ENCODE measurements at regions not wholly inside any gene's neighbourhood (a gene's known extent, or its start where the extent isn't known, plus 50 kb on each side); places are given as distances from the start of the nearest gene placed in this dataset.

DNA sequence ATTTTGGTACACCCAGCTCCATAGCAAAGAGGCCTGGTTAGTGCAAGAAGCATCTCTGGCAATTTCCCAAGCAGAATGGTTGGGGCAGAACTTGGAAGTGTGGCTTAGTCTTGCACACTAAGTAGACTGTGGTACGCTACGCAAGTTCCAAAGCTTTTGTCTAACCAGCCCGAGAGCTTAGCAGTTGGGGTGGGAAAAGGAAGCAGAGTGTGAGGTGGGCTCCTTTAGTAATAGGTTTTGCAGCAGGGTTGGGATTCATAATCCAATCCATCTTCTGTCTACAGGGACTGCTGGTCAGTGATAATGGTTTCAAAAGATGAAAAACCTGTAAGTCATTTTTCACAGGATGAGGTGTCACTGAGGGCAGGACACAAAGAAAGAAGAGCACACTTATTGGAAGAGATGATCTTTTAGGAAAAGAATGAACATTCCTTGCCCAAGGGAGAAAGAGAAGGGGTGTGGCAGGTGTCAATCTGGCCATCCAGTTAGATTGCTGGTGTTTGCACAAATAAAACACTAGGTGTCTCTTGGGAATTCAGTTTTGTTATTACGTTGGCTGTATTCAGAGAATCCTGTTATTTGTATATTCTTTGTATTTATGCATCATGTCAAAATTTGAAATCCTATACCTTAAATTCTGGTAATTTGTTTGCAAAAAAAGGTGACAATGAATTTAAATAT lies 244.3 kb downstream of the GPAT3 start:
- ChIA-PET CTCF (no interaction called here), POLR2A (ENCODE audit: unreplicated experiment) (no interaction called here)
- no peaks in the 10 kb centered on the region for H3K4me1 ChIP-seq (replicated peaks; ENCODE audit: insufficient read depth)
- no peaks in the 10 kb centered on the region for H3F3A ChIP-seq (ENCODE audit: insufficient read depth, low read depth)
- no peaks in the 10 kb centered on the region for H3K36me3 ChIP-seq (ENCODE audit: low read depth)
- no peaks in the 10 kb centered on the region for H3K27me3 ChIP-seq (ENCODE audit: insufficient read depth, low read depth)
- no peak overlapping the region for H3K4me2 ChIP-seq
- no peaks in the 10 kb centered on the region for H3K79me2 ChIP-seq (ENCODE audit: low read depth)
- intact Hi-C loops (cut with micrococcal nuclease; ENCODE audit: unreplicated experiment), result no loop called here
- H4K20me1 ChIP-seq (ENCODE audit: insufficient read depth), result no peaks in the 10 kb centered on the region
- H2AFZ ChIP-seq, result no peak overlapping the region
- TF ChIP-seq, protein P1, sequence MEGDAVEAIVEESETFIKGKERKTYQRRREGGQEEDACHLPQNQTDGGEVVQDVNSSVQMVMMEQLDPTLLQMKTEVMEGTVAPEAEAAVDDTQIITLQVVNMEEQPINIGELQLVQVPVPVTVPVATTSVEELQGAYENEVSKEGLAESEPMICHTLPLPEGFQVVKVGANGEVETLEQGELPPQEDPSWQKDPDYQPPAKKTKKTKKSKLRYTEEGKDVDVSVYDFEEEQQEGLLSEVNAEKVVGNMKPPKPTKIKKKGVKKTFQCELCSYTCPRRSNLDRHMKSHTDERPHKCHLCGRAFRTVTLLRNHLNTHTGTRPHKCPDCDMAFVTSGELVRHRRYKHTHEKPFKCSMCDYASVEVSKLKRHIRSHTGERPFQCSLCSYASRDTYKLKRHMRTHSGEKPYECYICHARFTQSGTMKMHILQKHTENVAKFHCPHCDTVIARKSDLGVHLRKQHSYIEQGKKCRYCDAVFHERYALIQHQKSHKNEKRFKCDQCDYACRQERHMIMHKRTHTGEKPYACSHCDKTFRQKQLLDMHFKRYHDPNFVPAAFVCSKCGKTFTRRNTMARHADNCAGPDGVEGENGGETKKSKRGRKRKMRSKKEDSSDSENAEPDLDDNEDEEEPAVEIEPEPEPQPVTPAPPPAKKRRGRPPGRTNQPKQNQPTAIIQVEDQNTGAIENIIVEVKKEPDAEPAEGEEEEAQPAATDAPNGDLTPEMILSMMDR (conservative IDR thresholded peaks at IDR 0.05), result no peak
- TF ChIP-seq EZH2 (IDR thresholded peaks at IDR 0.05; ENCODE audit: low read depth), result no peak
- no TSS peak for BruUV-seq (replicated peaks)
- no peak overlapping the region for H3K4me3 ChIP-seq
- H3K27ac ChIP-seq, result no peak overlapping the region
- no peak for DNase-seq
- H3K9me2 ChIP-seq (ENCODE audit: insufficient read depth), result no peaks in the 10 kb centered on the region
- H3K9me3 ChIP-seq (ENCODE audit: insufficient read depth, low read depth), result no peaks in the 10 kb centered on the region

DNA sequence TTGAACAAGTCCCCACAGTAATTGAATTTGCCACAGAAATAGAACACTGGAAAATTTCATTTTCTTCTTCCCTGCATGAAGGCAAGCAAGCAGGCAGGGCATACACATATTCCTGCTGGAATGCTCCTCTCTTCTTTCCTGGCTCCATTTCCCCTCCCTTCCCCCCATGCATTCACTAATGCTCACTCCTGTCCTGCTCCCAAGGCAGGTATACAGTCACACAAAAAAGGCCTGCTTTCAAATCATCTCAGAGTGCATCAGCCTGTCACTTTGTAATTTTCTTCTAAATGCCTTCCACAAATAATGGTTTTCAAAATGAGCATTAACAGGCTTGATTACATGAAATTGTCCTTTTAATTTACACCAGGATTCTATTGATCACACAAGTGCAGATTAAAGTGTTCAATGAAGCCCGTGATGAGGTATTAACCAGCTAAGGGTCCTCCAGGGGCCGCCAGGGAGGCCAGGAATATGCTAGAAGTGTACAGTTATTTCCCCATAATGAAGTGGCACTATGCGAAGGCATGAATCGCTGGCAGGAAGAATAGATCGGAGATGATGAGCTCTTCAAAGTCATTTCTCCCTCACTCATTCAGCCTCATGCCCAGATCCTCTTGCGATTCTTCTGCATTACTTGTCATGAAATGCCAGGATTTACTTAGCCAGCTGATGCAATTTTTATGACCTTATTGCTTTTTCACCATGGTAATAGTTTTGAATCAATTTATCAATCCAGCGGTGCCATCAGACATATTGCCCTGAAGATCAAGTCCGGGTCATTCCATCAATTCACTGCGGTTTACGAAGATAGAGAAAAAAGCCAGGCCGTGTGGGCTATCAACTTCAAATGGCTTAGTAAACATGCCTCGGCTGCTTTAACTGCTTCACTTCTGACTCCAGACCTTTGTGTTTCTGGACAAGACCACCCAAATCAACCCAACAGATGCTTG lies 243.5 kb downstream of the GPAT3 start:
- intact Hi-C loops (cut with micrococcal nuclease; ENCODE audit: unreplicated experiment), result loop anchor here (10.0 kb wide), 1 partner anchor 135 kb away; no protein-coding TSS in a partner anchor
- DNase-seq, result no peak
- Histone ChIP-seq H3K4me3 (no peak overlapping the region), H3K9me2 (ENCODE audit: insufficient read depth) (no peaks in the 10 kb centered on the region), H3K27me3 (ENCODE audit: insufficient read depth, low read depth) (no peaks in the 10 kb centered on the region), H3K4me1 (replicated peaks; ENCODE audit: insufficient read depth) (no peaks in the 10 kb centered on the region), H3K36me3 (ENCODE audit: low read depth) (no peaks in the 10 kb centered on the region), H4K20me1 (ENCODE audit: insufficient read depth) (no peaks in the 10 kb centered on the region), H3K9me3 (ENCODE audit: insufficient read depth, low read depth) (no peaks in the 10 kb centered on the region), H3K27ac (no peak overlapping the region), H2AFZ (no peak overlapping the region), H3F3A (ENCODE audit: insufficient read depth, low read depth) (no peaks in the 10 kb centered on the region), H3K4me2 (no peak overlapping the region), H3K79me2 (ENCODE audit: low read depth) (no peaks in the 10 kb centered on the region)
- ChIA-PET CTCF (no interaction called here), POLR2A (ENCODE audit: unreplicated experiment) (no interaction called here)
- TF ChIP-seq, protein P1 (conservative IDR thresholded peaks at IDR 0.05), result no peak
- TF ChIP-seq EZH2 (IDR thresholded peaks at IDR 0.05; ENCODE audit: low read depth), result no peak
- no TSS peak for BruUV-seq (replicated peaks)

DNA sequence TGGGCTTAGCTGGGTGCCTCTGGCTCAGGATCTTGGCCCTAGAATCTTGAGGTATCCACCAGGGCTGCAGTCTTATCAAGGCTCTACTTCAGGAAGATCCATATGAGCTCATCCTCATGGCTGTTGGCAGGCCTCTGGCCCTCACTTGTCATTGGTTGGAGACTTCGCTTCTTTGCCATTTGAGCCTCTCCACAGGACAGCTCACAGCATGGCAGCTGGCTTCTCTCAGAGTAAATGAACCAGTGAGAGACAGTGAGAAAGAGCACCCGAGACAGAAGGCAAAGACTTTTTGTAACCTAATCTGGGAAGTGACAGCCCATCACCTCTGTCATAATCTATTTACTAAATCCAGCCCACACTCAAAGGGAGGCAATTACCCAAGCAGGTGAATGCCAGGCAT lies 236.8 kb downstream of the GPAT3 start:
- Histone ChIP-seq H3K36me3 (ENCODE audit: low read depth) (no peaks in the 10 kb centered on the region), H3K4me2 (no peak overlapping the region), H3K9me2 (ENCODE audit: insufficient read depth) (no peaks in the 10 kb centered on the region), H3K79me2 (ENCODE audit: low read depth) (no peaks in the 10 kb centered on the region), H3K27ac (no peak overlapping the region), H3K4me3 (no peak overlapping the region), H3K4me1 (replicated peaks; ENCODE audit: insufficient read depth) (no peaks in the 10 kb centered on the region), H3F3A (ENCODE audit: insufficient read depth, low read depth) (no peaks in the 10 kb centered on the region), H3K27me3 (ENCODE audit: insufficient read depth, low read depth) (no peaks in the 10 kb centered on the region), H3K9me3 (ENCODE audit: insufficient read depth, low read depth) (no peaks in the 10 kb centered on the region), H4K20me1 (ENCODE audit: insufficient read depth) (no peaks in the 10 kb centered on the region), H2AFZ (no peak overlapping the region)
- no TSS peak for BruUV-seq (replicated peaks)
- ChIA-PET CTCF (no interaction called here), POLR2A (ENCODE audit: unreplicated experiment) (no interaction called here)
- no peak for TF ChIP-seq EZH2 (IDR thresholded peaks at IDR 0.05; ENCODE audit: low read depth)
- TF ChIP-seq, protein P1 (conservative IDR thresholded peaks at IDR 0.05), result no peak
- intact Hi-C loops (cut with micrococcal nuclease; ENCODE audit: unreplicated experiment), result loop anchor here (5.0 to 10.0 kb wide), 3 partner anchors 128 to 730 kb away; no protein-coding TSS in a partner anchor
- DNase-seq, result no peak
